OCI-LY1 (cell line): ENCODE measurements at regions not wholly inside any gene's neighbourhood (a gene's known extent, or its start where the extent isn't known, plus 50 kb on each side); places are given as distances from the start of the nearest gene placed in this dataset.

Experiments used
- H2AFZ ChIP-seq: fragments of 200-600 bp; sonication (generic), shearing (Covaris generic); 2 replicates; pipeline ENCODE4 v1.6.0; 2014; ENCODE audit warnings: antibody characterized with exemption, mild to moderate bottlenecking, low read length
- H3F3A ChIP-seq: fragments of 200-600 bp; sonication (generic), shearing (Covaris generic); 2 replicates; pipeline ENCODE4 v1.6.0; 2014; ENCODE audit warnings: mild to moderate bottlenecking, antibody characterized with exemption, low read length, moderate library complexity; ENCODE audit not compliant: insufficient read depth
- H3K27ac ChIP-seq: fragments of 200-600 bp; sonication (generic); 2 replicates; pipeline ENCODE4 v1.5.1; 2014; ENCODE audit warnings: low read length, mixed run types, mild to moderate bottlenecking, low read depth; ENCODE audit not compliant: poor library complexity, severe bottlenecking
- H3K27me3 ChIP-seq: fragments of 200-600 bp; sonication (generic); 2 replicates; pipeline ENCODE4 v1.6.0; 2014; ENCODE audit warnings: antibody characterized with exemption, mild to moderate bottlenecking, low read length, moderate library complexity; ENCODE audit not compliant: insufficient read depth
- H3K36me3 ChIP-seq: fragments of 200-600 bp; sonication (generic); 2 replicates; pipeline ENCODE4 v1.6.1; 2014; ENCODE audit warnings: mild to moderate bottlenecking, antibody characterized with exemption, low read length, moderate library complexity, mixed read lengths; ENCODE audit not compliant: insufficient read depth
- H3K4me1 ChIP-seq: fragments of 200-600 bp; sonication (generic); 2 replicates; pipeline ENCODE4 v1.5.1; 2014; ENCODE audit warnings: mild to moderate bottlenecking, low read length, moderate library complexity; ENCODE audit not compliant: insufficient read depth, severe bottlenecking
- H3K4me2 ChIP-seq: fragments of 200-600 bp; sonication (generic), shearing (Covaris generic); 2 replicates; pipeline ENCODE4 v1.6.1; 2014; ENCODE audit warnings: low read length
- H3K4me3 ChIP-seq: fragments of 200-600 bp; sonication (generic); 2 replicates; pipeline ENCODE4 v1.5.1; 2014; ENCODE audit warnings: low read length, low read depth, mild to moderate bottlenecking, mixed read lengths; ENCODE audit not compliant: poor library complexity, severe bottlenecking
- H3K79me2 ChIP-seq: fragments of 200-600 bp; shearing (Covaris generic); 2 replicates; pipeline ENCODE4 v1.6.1; 2016; ENCODE audit warnings: mixed run types, low read length, mixed read lengths; ENCODE audit not compliant: insufficient read depth
- H3K9ac ChIP-seq: fragments of 200-600 bp; sonication (generic), shearing (Covaris generic); 2 replicates; pipeline ENCODE4 v1.6.1; 2014; ENCODE audit warnings: mild to moderate bottlenecking, low read length, mixed read lengths
- H3K9me2 ChIP-seq: fragments of 200-600 bp; sonication (generic), shearing (Covaris generic); 2 replicates; pipeline ENCODE4 v1.6.1; 2014; ENCODE audit warnings: low read depth, mild to moderate bottlenecking, low read length, mixed read lengths
- H3K9me3 ChIP-seq: fragments of 200-600 bp; shearing (Covaris generic); 2 replicates; pipeline ENCODE4 v1.6.1; 2014; ENCODE audit warnings: low read length, mixed read lengths
- H4K20me1 ChIP-seq: fragments of 200-600 bp; sonication (generic), shearing (Covaris generic); 2 replicates; pipeline ENCODE4 v1.6.0; 2016; ENCODE audit warnings: mild to moderate bottlenecking, low read length; ENCODE audit not compliant: insufficient read depth
- EZH2 ChIP-seq: fragments of 200-600 bp; sonication (generic), shearing (Covaris generic); IDR thresholded peaks from 2 replicates; pipeline ENCODE4 v1.8.0; 2017; ENCODE audit warnings: borderline replicate concordance, mixed run types, mild to moderate bottlenecking, antibody characterized with exemption, low read length, moderate library complexity, mixed read lengths
- TF ChIP-seq, protein P1 (sequence below): fragments of 200-600 bp; sonication (generic), shearing (Covaris generic); IDR thresholded peaks from 2 replicates; pipeline ENCODE4 v1.5.1; 2017; ENCODE audit warnings: mild to moderate bottlenecking, antibody characterized with exemption, low read length, moderate library complexity, mixed read lengths

DNA sequence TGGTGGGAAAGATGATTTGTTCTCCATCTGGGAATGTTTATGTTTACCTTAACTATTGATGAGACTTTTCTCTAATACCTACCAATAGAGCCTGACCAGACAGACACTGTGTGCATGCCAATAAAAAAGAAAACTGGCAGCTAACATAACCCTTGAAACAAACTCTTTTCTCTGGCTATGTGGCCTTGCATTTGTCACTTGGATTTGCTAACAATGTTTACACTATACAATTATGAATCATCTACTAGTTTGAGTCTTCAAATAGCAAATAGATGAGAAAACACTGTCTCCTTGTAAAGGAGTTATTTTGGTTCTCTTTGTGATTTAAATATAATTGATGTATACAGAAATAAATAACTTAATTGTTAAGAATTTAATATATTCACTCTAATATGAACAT lies 273.1 kb downstream of the SEMA3D start:
- H3K4me2 ChIP-seq = no peak overlapping the region
- TF ChIP-seq, protein P1, sequence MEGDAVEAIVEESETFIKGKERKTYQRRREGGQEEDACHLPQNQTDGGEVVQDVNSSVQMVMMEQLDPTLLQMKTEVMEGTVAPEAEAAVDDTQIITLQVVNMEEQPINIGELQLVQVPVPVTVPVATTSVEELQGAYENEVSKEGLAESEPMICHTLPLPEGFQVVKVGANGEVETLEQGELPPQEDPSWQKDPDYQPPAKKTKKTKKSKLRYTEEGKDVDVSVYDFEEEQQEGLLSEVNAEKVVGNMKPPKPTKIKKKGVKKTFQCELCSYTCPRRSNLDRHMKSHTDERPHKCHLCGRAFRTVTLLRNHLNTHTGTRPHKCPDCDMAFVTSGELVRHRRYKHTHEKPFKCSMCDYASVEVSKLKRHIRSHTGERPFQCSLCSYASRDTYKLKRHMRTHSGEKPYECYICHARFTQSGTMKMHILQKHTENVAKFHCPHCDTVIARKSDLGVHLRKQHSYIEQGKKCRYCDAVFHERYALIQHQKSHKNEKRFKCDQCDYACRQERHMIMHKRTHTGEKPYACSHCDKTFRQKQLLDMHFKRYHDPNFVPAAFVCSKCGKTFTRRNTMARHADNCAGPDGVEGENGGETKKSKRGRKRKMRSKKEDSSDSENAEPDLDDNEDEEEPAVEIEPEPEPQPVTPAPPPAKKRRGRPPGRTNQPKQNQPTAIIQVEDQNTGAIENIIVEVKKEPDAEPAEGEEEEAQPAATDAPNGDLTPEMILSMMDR = no peak
- TF ChIP-seq EZH2 = no peak
- H3K79me2 ChIP-seq = no peaks in the 10 kb centered on the region
- H3K9ac ChIP-seq = no peak overlapping the region
- H3K36me3 ChIP-seq = no peaks in the 10 kb centered on the region
- H4K20me1 ChIP-seq = no peaks in the 10 kb centered on the region
- H3K27ac ChIP-seq = no peak overlapping the region
- H3K27me3 ChIP-seq = no peaks in the 10 kb centered on the region
- no peaks in the 10 kb centered on the region for H3K9me2 ChIP-seq
- no peaks in the 10 kb centered on the region for H3K9me3 ChIP-seq
- no peaks in the 10 kb centered on the region for H3K4me1 ChIP-seq
- H3F3A ChIP-seq = no peaks in the 10 kb centered on the region
- H3K4me3 ChIP-seq = no peak overlapping the region
- H2AFZ ChIP-seq = no peak overlapping the region

DNA sequence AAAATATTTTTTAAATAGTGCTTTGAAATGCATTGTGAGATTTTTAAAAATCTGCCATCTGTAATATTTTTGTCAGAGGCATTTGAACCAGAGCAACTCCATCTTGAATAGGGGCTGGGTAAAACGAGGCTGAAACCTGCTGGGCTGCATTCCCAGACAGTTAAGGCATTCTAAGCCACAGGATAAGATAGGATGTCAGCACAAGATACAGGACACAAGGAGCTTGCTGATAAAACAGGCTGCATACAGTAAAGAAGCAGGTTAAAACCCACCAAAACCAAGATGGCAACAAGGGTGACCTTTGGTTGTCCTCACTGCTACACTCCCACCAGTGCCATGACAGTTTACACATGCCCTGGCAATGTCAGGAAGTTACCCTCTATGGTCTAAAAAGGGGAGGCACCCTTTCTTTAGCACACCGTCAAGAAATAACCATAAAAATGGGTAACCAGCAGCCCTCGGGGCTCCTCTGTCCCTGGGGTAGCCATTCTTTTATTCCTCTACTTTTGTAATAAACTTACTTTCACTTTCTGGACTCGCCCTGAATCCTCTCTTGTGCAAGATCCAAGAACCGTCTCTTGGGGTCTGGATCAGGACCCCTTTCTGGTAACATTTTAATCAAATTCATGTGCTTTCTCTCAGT lies 273.7 kb downstream of the SEMA3D start:
- H3K27ac ChIP-seq = no peak overlapping the region
- H3K27me3 ChIP-seq = no peaks in the 10 kb centered on the region
- no peaks in the 10 kb centered on the region for H3K36me3 ChIP-seq
- no peaks in the 10 kb centered on the region for H4K20me1 ChIP-seq
- no peak overlapping the region for H2AFZ ChIP-seq
- no peaks in the 10 kb centered on the region for H3K4me1 ChIP-seq
- H3F3A ChIP-seq = no peaks in the 10 kb centered on the region
- no peaks in the 10 kb centered on the region for H3K79me2 ChIP-seq
- no peaks in the 10 kb centered on the region for H3K9me2 ChIP-seq
- TF ChIP-seq, protein P1 = no peak
- no peak for TF ChIP-seq EZH2
- no peak overlapping the region for H3K9ac ChIP-seq
- no peaks in the 10 kb centered on the region for H3K9me3 ChIP-seq
- no peak overlapping the region for H3K4me2 ChIP-seq
- H3K4me3 ChIP-seq = no peak overlapping the region

DNA sequence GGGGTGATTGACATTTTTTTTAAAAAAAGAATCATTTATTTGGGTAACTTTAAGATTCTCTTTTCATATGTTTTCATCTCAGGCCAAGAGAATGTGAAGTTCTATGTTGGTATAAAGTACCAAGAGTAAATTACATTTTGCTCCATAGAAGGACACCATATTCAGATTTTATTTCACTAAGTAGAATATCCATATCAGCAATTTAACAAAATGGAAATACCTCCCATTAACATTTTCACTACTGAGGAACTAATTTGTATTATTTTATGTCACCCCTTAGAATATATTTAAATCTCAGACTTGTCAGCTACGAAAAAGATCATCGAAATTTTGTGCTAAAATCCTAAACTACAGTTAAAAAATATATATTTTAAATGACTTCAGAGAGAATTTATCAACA lies 274.3 kb downstream of the SEMA3D start:
- no peak overlapping the region for H3K9ac ChIP-seq
- H3K4me3 ChIP-seq = no peak overlapping the region
- no peak overlapping the region for H3K4me2 ChIP-seq
- H3K27ac ChIP-seq = no peak overlapping the region
- no peaks in the 10 kb centered on the region for H3K9me2 ChIP-seq
- H3K4me1 ChIP-seq = no peaks in the 10 kb centered on the region
- H3K27me3 ChIP-seq = no peaks in the 10 kb centered on the region
- no peaks in the 10 kb centered on the region for H3K79me2 ChIP-seq
- no peak for TF ChIP-seq EZH2
- TF ChIP-seq, protein P1 = no peak
- no peaks in the 10 kb centered on the region for H3K36me3 ChIP-seq
- no peaks in the 10 kb centered on the region for H4K20me1 ChIP-seq
- H2AFZ ChIP-seq = no peak overlapping the region
- no peaks in the 10 kb centered on the region for H3F3A ChIP-seq
- no peaks in the 10 kb centered on the region for H3K9me3 ChIP-seq
